Embryonic facial prominence (tissue), 1 donor: ENCODE measurements at regions not wholly inside any gene's neighbourhood (a gene's known extent, or its start where the extent isn't known, plus 50 kb on each side); places are given as distances from the start of the nearest gene placed in this dataset.
"Not testable (repeated sequence)": the region's sequence is repeated elsewhere in the genome, so short reads cannot be mapped to it uniquely, and the experiment has no call there.

Source experiments
- DNase-seq: peaks from one replicate; pipeline ENCODE4 v3.0.0-alpha.2; 2016; ENCODE audit errors: extremely low spot score

GRCh38 chr9:31153250-31153840 lies 1231.1 kb upstream of the ACO1 start:
- DNase-seq, result no peak

- DNase-seq, result no peak
Measured at GRCh38 chr9:31166516-31166915, 1217.9 kb upstream of the ACO1 start.

GRCh38 chr9:31168161-31168560 lies 1216.3 kb upstream of the ACO1 start:
- DNase-seq, result no peak

- no peak for DNase-seq
Measured at GRCh38 chr9:31174681-31175080, 1209.8 kb upstream of the ACO1 start.

GRCh38 chr9:31183866-31184265 lies 1200.6 kb upstream of the ACO1 start:
- DNase-seq, result no peak

GRCh38 chr9:31185831-31186230 lies 1198.6 kb upstream of the ACO1 start:
- no peak for DNase-seq

GRCh38 chr9:31188496-31188895 lies 1195.9 kb upstream of the ACO1 start:
- no peak for DNase-seq

GRCh38 chr9:31210978-31211570 lies 1173.4 kb upstream of the ACO1 start:
- DNase-seq, result no peak

GRCh38 chr9:31229976-31230375 lies 1154.5 kb upstream of the ACO1 start:
- not testable (repeated sequence) for DNase-seq

- DNase-seq, result no peak
Measured at GRCh38 chr9:31232485-31232884, 1152.0 kb upstream of the ACO1 start.

- no peak for DNase-seq
Measured at GRCh38 chr9:31236344-31236743, 1148.1 kb upstream of the ACO1 start.

GRCh38 chr9:31243386-31243785 lies 1141.1 kb upstream of the ACO1 start:
- no peak for DNase-seq

GRCh38 chr9:31248156-31248555 lies 1136.3 kb upstream of the ACO1 start:
- DNase-seq, result no peak

GRCh38 chr9:31251386-31251785 lies 1133.1 kb upstream of the ACO1 start:
- no peak for DNase-seq

- DNase-seq, result no peak
Measured at GRCh38 chr9:31253800-31254762, 1130.4 kb upstream of the ACO1 start.

- no peak for DNase-seq
Measured at GRCh38 chr9:31255211-31255610, 1129.2 kb upstream of the ACO1 start.

- DNase-seq, result no peak
Measured at GRCh38 chr9:31259824-31260223, 1124.6 kb upstream of the ACO1 start.

- DNase-seq, result no peak
Measured at GRCh38 chr9:31272456-31273295, 1111.8 kb upstream of the ACO1 start.

GRCh38 chr9:31275419-31275818 lies 1109.0 kb upstream of the ACO1 start:
- DNase-seq, result no peak

- no peak for DNase-seq
Measured at GRCh38 chr9:31290731-31291130, 1093.7 kb upstream of the ACO1 start.

GRCh38 chr9:31302620-31303418 lies 1081.6 kb upstream of the ACO1 start:
- DNase-seq, result no peak
